Thoracic aorta (tissue), 2 donors: ENCODE measurements at regions not wholly inside any gene's neighbourhood (a gene's known extent, or its start where the extent isn't known, plus 50 kb on each side); places are given as distances from the start of the nearest gene placed in this dataset.
A peak's percentile ranks its signal among the peaks of the same experiment; 100 is the strongest.

Experiments used
- ATAC-seq: fragments of 150-250 bp; one replicate; pipeline ENCODE4 v1.8.0; 2017; ENCODE audit warnings: low read depth; ENCODE audit not compliant: insufficient number of reproducible peaks, low FRiP score
- DNase-seq: peaks from one replicate; pipeline ENCODE4 v3.0.0-alpha.2; 2020; ENCODE audit warnings: low spot score
- H3K27ac ChIP-seq, 2 donors: fragments of 200-600 bp; sonication (generic); 1 replicate in 1 of 2; 2 replicates in 1 of 2; pipeline ENCODE4 v1.5.1; 2016; ENCODE audit warnings: mild to moderate bottlenecking in 2 of 2, moderate library complexity in 2 of 2
- H3K27me3 ChIP-seq: fragments of 200-600 bp; sonication (generic); replicated peaks from 2 replicates; pipeline ENCODE4 v1.6.0; 2016; ENCODE audit warnings: mild to moderate bottlenecking; ENCODE audit not compliant: insufficient read depth
- H3K36me3 ChIP-seq: fragments of 200-600 bp; sonication (generic); one replicate; pipeline ENCODE4 v1.5.1; 2016
- H3K4me1 ChIP-seq, 2 donors: fragments of 200-600 bp; sonication (generic); 1 replicate in 1 of 2; 2 replicates in 1 of 2; pipeline versions ENCODE4 v1.5.1 to v1.6.0; 2016; ENCODE audit warnings: low read depth in 2 of 2, mild to moderate bottlenecking in 1 of 2; ENCODE audit not compliant: control insufficient read depth in 1 of 2
- H3K4me3 ChIP-seq: fragments of 200-600 bp; sonication (generic); 2 replicates; pipeline ENCODE4 v1.5.1; 2016; ENCODE audit warnings: mild to moderate bottlenecking
- H3K9me3 ChIP-seq: fragments of 200-600 bp; sonication (generic); 2 replicates; pipeline ENCODE4 v1.5.1; 2016
- TF ChIP-seq, protein P1 (sequence below): fragments of 200-600 bp; sonication (generic); IDR thresholded peaks from one replicate; pipeline ENCODE4 v1.5.1; 2019; ENCODE audit warnings: antibody characterized with exemption

- Histone ChIP-seq H3K4me3 (no peak overlapping the region), H3K9me3 (no peaks in the 10 kb centered on the region), H3K27me3 (no peaks in the 10 kb centered on the region), H3K27ac (no peak overlapping the region), H3K4me1 (no peaks in the 10 kb centered on the region), H3K36me3 (no peaks in the 10 kb centered on the region)
- TF ChIP-seq, protein P1, sequence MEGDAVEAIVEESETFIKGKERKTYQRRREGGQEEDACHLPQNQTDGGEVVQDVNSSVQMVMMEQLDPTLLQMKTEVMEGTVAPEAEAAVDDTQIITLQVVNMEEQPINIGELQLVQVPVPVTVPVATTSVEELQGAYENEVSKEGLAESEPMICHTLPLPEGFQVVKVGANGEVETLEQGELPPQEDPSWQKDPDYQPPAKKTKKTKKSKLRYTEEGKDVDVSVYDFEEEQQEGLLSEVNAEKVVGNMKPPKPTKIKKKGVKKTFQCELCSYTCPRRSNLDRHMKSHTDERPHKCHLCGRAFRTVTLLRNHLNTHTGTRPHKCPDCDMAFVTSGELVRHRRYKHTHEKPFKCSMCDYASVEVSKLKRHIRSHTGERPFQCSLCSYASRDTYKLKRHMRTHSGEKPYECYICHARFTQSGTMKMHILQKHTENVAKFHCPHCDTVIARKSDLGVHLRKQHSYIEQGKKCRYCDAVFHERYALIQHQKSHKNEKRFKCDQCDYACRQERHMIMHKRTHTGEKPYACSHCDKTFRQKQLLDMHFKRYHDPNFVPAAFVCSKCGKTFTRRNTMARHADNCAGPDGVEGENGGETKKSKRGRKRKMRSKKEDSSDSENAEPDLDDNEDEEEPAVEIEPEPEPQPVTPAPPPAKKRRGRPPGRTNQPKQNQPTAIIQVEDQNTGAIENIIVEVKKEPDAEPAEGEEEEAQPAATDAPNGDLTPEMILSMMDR, result no peak
- DNase-seq, result no peak
- ATAC-seq, result no peak
Measured at GRCh38 chr2:240269380-240269779, 128.9 kb upstream of the OTOS start.

DNA sequence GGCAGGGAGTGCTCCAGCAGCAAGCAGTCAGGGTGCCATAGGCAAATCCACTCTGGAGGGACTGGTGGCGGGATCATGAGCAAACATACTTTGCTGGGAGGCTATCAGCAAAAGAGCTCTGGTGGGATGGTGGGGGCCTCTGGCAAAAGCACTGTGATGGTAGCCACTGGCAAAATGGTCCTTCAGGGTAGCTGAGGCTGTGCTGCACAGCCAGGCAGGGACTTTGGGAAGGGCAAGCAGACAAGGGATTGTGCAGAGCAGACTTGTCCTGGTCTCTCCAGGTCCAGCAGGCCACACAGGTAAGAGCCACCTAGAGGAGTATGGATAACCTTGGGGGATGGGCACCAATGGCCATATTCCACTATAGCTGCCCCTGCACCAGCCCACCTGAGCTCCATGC is 129.4 kb upstream of the OTOS start:
- H3K27ac ChIP-seq, result no peak overlapping the region
- DNase-seq, result no peak

DNA sequence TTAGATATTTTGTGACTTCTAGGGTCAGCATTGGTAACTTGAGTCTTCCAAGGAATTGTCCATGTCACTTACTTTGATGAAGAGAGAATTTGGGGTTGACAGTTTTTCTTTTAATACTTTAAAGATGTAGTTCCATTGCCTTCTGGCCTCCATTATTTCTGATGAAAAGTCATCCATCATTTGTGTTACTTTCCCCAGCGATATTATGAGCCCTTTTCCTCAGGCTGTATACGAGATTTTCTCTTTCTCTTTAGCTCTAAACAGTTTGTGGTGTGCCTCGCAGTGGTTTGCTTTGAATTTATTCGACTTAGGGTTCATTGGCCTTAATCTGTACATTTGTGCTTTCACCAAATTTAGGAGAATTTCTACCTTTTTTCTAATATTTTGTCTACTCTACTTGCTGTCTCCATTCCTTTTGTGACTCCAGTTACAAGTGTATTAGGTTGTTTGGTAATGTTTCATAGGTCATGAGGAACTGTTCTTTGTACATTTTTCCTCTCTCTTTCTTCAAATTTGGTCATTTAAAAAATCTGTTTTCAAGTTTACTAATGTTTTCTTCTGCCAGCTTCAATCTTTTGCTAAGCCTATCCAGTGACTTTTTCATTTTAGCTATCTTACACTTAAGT is 131.4 kb upstream of the OTOS start:
- H3K9me3 ChIP-seq, result no peaks in the 10 kb centered on the region
- H3K4me3 ChIP-seq, result no peak overlapping the region
- ATAC-seq (no peak), DNase-seq (no peak)
- peaks cover 0 to 2% of the 10 kb centered on the region in 2 donors for H3K4me1 ChIP-seq
- H3K27ac ChIP-seq, result no peak overlapping the region
- no peaks in the 10 kb centered on the region for H3K36me3 ChIP-seq
- TF ChIP-seq, protein P1, result no peak
- H3K27me3 ChIP-seq, result no peaks in the 10 kb centered on the region

More for the DNA sequence above, 129.4 kb upstream of the OTOS start:
- Histone ChIP-seq H3K27me3 (no peaks in the 10 kb centered on the region), H3K9me3 (no peaks in the 10 kb centered on the region), H3K4me3 (no peak overlapping the region), H3K36me3 (no peaks in the 10 kb centered on the region), H3K4me1 (no peaks in the 10 kb centered on the region)
- ATAC-seq, result no peak
- TF ChIP-seq, protein P1, result no peak

- TF ChIP-seq, protein P1, result no peak
- H3K27ac ChIP-seq, result no peak overlapping the region
- no peaks in the 10 kb centered on the region for H3K27me3 ChIP-seq
Measured at GRCh38 chr2:240275386-240275785, 134.9 kb upstream of the OTOS start.

DNA sequence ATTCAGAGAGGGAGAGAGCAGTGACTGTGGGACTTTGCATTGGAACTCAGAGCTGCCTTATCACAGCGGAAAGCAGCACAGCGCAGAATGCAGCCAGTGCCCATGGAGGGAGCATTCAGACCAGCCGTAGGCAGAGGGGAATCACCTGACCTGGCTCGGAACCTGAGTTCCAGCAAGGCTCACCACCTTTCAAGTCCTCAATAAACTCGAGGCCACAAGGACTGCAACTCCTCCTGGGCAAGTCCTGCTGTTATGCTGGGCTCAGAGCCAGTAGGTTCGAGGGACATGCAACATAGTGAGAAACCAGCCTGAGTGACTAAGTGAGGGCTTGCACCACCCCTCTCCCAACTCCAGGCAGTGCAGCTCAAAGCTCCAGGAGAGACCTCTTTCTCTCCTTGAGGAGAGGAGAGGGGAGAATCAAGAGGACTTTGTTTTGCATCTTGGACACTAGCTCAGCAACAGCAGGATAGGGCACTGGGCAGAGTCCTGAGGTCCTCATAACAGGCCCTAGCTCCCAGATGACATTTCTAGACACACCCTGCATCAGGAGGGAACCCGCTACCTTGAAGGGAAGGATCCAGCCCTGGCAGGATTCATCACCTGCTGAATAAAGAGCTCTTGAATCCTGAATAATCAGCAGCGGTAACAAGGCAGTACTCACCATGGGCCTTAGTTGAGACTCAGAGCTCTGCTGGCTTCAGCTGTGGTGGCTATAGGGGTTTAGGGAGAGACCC is 136.8 kb upstream of the OTOS start:
- H3K9me3 ChIP-seq, result no peaks in the 10 kb centered on the region
- DNase-seq (peak; percentile 34), ATAC-seq (peak; percentile 63)
- TF ChIP-seq, protein P1, result no peak
- H3K36me3 ChIP-seq, result no peaks in the 10 kb centered on the region
- H3K27me3 ChIP-seq, result no peaks in the 10 kb centered on the region
- H3K27ac ChIP-seq, result no peak overlapping the region
- peaks cover 6 to 34% of the 10 kb centered on the region in 2 donors for H3K4me1 ChIP-seq
- no peak overlapping the region for H3K4me3 ChIP-seq

More at GRCh38 chr2:240275386-240275785, 134.9 kb upstream of the OTOS start:
- ATAC-seq (no peak), DNase-seq (no peak)
- Histone ChIP-seq H3K4me1 (peaks cover 6 to 20% of the 10 kb centered on the region in 2 donors), H3K36me3 (no peaks in the 10 kb centered on the region), H3K9me3 (no peaks in the 10 kb centered on the region), H3K4me3 (no peak overlapping the region)
